CD4-positive, alpha-beta memory T cell (primary cell): ENCODE measurements at regions not wholly inside any gene's neighbourhood (a gene's known extent, or its start where the extent isn't known, plus 50 kb on each side); places are given as distances from the start of the nearest gene placed in this dataset.

ENCODE experiments used
- CTCF ChIA-PET: fragments of 350-600 bp; sonication (Branson Sonifier 250); formaldehyde crosslinking; loops from one replicate; lab custom pipeline; 2021; ENCODE audit warnings: inconsistent platforms; ENCODE audit not compliant: partially characterized antibody; lab: Charles Lee
- POLR2A ChIA-PET: fragments of 350-600 bp; sonication (Branson Sonifier 250); formaldehyde crosslinking; loops from one replicate; lab custom pipeline; 2021; ENCODE audit not compliant: partially characterized antibody; lab: Charles Lee
- DNase-seq, 5 donors: peaks; one replicate each; pipeline versions ENCODE4 v3.0.0 to v3.0.0-alpha.2; 2020 to 2022; ENCODE audit warnings: mixed read lengths in 1 of 5
- H3K27ac ChIP-seq: one replicate; pipeline ENCODE4 v1.7.0; 2013; ENCODE audit warnings: low read depth, low read length
- H3K27me3 ChIP-seq: 2 replicates; pipeline ENCODE4 v1.7.0; 2013; ENCODE audit warnings: mild to moderate bottlenecking, low read length, moderate library complexity; ENCODE audit not compliant: insufficient read depth
- H3K36me3 ChIP-seq: 2 replicates; pipeline ENCODE4 v1.7.0; 2013; ENCODE audit warnings: mild to moderate bottlenecking, low read length, moderate library complexity; ENCODE audit not compliant: insufficient read depth
- H3K4me1 ChIP-seq: 2 replicates; pipeline ENCODE4 v1.7.0; 2013; ENCODE audit warnings: mild to moderate bottlenecking, low read length, moderate library complexity; ENCODE audit not compliant: insufficient read depth
- H3K4me3 ChIP-seq, 2 donors: one replicate each; pipeline ENCODE4 v1.7.0; 2013; ENCODE audit warnings: low read length in 2 of 2, mild to moderate bottlenecking in 1 of 2
- H3K9me3 ChIP-seq, 2 donors: one replicate each; pipeline ENCODE4 v1.7.0; 2013; ENCODE audit warnings: low read length in 2 of 2, control low read depth in 1 of 2; ENCODE audit not compliant: control insufficient read depth in 1 of 2
- H3K27ac Mint-ChIP-seq, 7 donors: one replicate each; pipeline ENCODE4 v1.8.0; 2020 to 2021; ENCODE audit warnings: mixed read lengths in 7 of 7, mild to moderate bottlenecking in 6 of 7, inconsistent platforms in 3 of 7, moderate library complexity in 3 of 7
- H3K27me3 Mint-ChIP-seq, 2 donors: one replicate each; pipeline ENCODE4 v1.8.0; 2020 to 2021; ENCODE audit warnings: mixed read lengths in 2 of 2
- H3K36me3 Mint-ChIP-seq, 2 donors: one replicate each; pipeline ENCODE4 v1.8.0; 2020 to 2021; ENCODE audit warnings: mixed read lengths in 2 of 2, inconsistent platforms in 1 of 2, mild to moderate bottlenecking in 1 of 2
- H3K4me1 Mint-ChIP-seq, 4 donors: one replicate each; pipeline ENCODE4 v1.8.0; 2020 to 2021; ENCODE audit warnings: mixed read lengths in 4 of 4, mild to moderate bottlenecking in 1 of 4
- H3K4me3 Mint-ChIP-seq, 8 donors: one replicate each; pipeline ENCODE4 v1.8.0; 2020 to 2021; ENCODE audit warnings: mixed read lengths in 8 of 8, mild to moderate bottlenecking in 7 of 8, moderate library complexity in 6 of 8, inconsistent platforms in 3 of 8
- H3K9me3 Mint-ChIP-seq, 8 donors: one replicate each; pipeline ENCODE4 v1.8.0; 2020 to 2021; ENCODE audit warnings: mixed read lengths in 8 of 8, mild to moderate bottlenecking in 5 of 8, inconsistent platforms in 3 of 8, moderate library complexity in 1 of 8
- intact Hi-C: fragments of 100-400 bp; cut with micrococcal nuclease; formaldehyde crosslinking; loops from one replicate; pipeline ENCODE4 v1.15.1; 2023

DNA sequence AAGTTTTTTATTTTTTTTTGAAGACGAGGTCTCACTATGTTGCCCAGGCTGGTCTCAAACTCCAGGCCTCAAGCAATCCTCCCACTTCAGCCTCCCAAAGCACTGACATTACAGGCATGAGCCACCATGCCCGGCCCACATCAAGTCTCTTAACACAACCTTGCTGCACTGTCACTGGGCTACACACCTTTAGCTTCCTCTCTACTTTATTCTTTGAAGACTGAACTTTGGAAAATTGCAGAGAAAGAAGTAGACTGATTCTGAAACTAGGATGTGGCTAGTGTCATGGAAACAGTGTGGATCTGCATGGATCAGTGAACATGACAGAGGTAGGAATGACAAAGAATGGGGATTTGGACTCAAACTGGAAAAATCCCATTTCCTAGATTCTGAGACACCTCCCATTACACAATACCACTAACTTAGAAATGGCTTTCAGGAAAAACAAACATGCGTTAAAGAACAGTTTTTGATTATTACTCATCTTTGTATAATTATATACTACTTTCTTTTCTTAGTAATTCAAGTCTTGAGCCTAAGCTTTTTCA, 99.6 kb upstream of the SPON1 start:
- Mint-ChIP-seq H3K4me1 (peaks cover 18 to 37% (median 33%) of the 10 kb centered on the region in 4 donors), H3K9me3 (peaks cover 0 to 2% (median 0%) of the 10 kb centered on the region in 8 donors), H3K36me3 (no peaks in the 10 kb centered on the region), H3K4me3 (no peak overlapping the region), H3K27ac (no peak overlapping the region), H3K27me3 (no peaks in the 10 kb centered on the region)
- ChIA-PET CTCF (interaction anchor here (0.9 to 1.3 kb wide), 2 partner anchors 10 to 99 kb away, joined by 3 to 4 read pairs; partner anchors contain the start of gene SPON1), POLR2A (interaction anchor here (1.5 to 1.8 kb wide), 2 partner anchors 65 to 101 kb away, joined by 3 to 5 read pairs; partner anchors contain the start of gene SPON1)
- Histone ChIP-seq H3K27ac (no peak overlapping the region), H3K4me3 (no peak overlapping the region), H3K9me3 (no peaks in the 10 kb centered on the region), H3K36me3 (no peaks in the 10 kb centered on the region), H3K27me3 (no peaks in the 10 kb centered on the region), H3K4me1 (peaks cover 26% of the 10 kb centered on the region)
- DNase-seq, result no peak
- intact Hi-C loops, result loop anchor here (5.0 to 10.0 kb wide), 3 partner anchors 86 to 1032 kb away; partner anchors contain the start of genes CYP2R1 and FAR1

DNA sequence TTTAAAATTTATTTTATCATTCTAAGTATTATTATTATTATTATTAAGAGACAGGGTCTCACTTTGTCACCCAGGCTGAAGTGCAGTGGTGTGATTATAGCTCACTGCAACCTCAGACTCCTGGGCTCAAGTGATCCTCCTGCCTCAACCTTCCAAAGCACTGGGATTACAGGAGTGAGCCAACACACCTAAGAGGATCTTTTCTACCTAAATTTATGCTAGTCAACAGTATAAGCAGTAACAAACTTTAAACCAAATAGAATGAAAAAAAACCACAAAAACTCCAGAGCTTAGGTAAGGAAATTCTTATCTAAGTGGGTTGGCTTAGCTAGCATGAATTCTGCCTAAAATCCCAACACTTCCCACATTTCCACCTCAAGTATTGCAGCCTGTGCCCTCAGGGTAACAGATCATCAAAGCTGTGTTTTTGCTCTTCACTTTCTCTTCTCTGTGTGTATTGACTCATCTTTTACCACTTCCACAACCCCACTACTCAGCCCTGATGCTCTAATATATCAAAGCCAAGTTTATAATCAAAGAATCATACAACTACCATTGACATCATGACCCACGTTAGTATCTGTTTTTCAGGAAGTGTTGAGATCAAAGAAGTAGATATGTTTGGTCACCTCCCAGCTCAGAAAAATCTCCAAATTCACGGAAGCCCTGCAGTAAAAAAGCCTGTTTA, 93.7 kb upstream of the SPON1 start:
- peak; percentile 80 to 91 (median 84) for DNase-seq
- POLR2A ChIA-PET, result interaction anchor here (0.6 to 4.9 kb wide), 26 partner anchors 9 to 406 kb away, joined by 3 to 78 read pairs (median 4); partner anchors contain the start of genes BTBD10 and SPON1
- Mint-ChIP-seq H3K9me3 (peaks cover 0 to 4% (median 0%) of the 10 kb centered on the region in 8 donors), H3K36me3 (peaks cover 0 to 3% of the 10 kb centered on the region in 2 donors), H3K27me3 (no peaks in the 10 kb centered on the region), H3K4me3 (peak overlapping the region in 7 of 8 donors; percentile 1 to 56 (median 43)), H3K4me1 (peaks cover 30 to 49% (median 35%) of the 10 kb centered on the region in 4 donors), H3K27ac (peak overlapping the region; percentile 77 to 97 (median 96))
- Histone ChIP-seq H3K27me3 (no peaks in the 10 kb centered on the region), H3K4me1 (peaks cover 32% of the 10 kb centered on the region), H3K27ac (peak overlapping the region; percentile 55), H3K36me3 (no peaks in the 10 kb centered on the region), H3K4me3 (no peak overlapping the region), H3K9me3 (no peaks in the 10 kb centered on the region)
- CTCF ChIA-PET, result interaction anchor here (0.8 to 3.0 kb wide), 9 partner anchors 11 to 380 kb away, joined by 3 to 18 read pairs (median 3); no protein-coding TSS in a partner anchor
- intact Hi-C loops, result loop anchor here (1.0 to 10.0 kb wide), 5 partner anchors 9 to 1026 kb away; partner anchors contain the start of gene CYP2R1

DNA sequence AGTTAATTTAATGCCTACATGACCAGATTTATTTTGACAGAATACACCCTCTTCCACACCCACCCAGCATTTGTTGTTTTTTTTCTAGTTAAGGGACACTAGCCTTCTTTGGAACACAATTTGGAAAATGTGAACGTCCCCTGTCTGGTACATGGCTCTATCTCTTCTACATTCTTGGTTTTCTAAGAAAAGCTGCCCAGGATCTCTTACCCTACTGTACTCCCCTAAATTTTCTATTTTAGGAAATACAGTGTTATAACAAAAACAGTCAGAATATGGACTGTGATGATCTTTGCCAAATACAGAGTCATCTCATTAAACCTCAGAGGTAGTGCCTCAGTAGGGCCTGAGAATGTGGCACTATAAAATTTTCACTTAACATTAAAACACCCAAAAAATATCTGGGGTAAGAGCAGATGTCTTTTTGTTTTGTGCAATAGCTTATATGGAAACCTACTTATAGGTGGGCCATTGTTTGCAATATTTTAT, 93.1 kb upstream of the SPON1 start:
- no peak for DNase-seq
- CTCF ChIA-PET, result interaction anchor here (1.2 to 3.0 kb wide), 6 partner anchors 10 to 379 kb away, joined by 3 to 18 read pairs (median 5); no protein-coding TSS in a partner anchor
- H3K4me1 Mint-ChIP-seq, result peaks cover 30 to 51% (median 34%) of the 10 kb centered on the region in 4 donors
- Histone ChIP-seq H3K27me3 (no peaks in the 10 kb centered on the region), H3K9me3 (no peaks in the 10 kb centered on the region), H3K4me1 (peaks cover 32% of the 10 kb centered on the region), H3K36me3 (no peaks in the 10 kb centered on the region), H3K27ac (peak overlapping the region; percentile 55), H3K4me3 (no peak overlapping the region)
- POLR2A ChIA-PET, result interaction anchor here (0.7 to 4.9 kb wide), 23 partner anchors 9 to 406 kb away, joined by 3 to 78 read pairs (median 4); partner anchors contain the start of genes BTBD10 and SPON1
- H3K4me3 Mint-ChIP-seq, result peak overlapping the region in 7 of 8 donors; percentile 1 to 56 (median 43)
- H3K36me3 Mint-ChIP-seq, result peaks cover 0 to 3% of the 10 kb centered on the region in 2 donors
- peaks cover 0 to 4% (median 0%) of the 10 kb centered on the region in 8 donors for H3K9me3 Mint-ChIP-seq
- intact Hi-C loops, result loop anchor here (1.0 to 10.0 kb wide), 5 partner anchors 9 to 1025 kb away; partner anchors contain the start of gene CYP2R1
- peak overlapping the region; percentile 77 to 97 (median 96) for H3K27ac Mint-ChIP-seq
- no peaks in the 10 kb centered on the region for H3K27me3 Mint-ChIP-seq

DNA sequence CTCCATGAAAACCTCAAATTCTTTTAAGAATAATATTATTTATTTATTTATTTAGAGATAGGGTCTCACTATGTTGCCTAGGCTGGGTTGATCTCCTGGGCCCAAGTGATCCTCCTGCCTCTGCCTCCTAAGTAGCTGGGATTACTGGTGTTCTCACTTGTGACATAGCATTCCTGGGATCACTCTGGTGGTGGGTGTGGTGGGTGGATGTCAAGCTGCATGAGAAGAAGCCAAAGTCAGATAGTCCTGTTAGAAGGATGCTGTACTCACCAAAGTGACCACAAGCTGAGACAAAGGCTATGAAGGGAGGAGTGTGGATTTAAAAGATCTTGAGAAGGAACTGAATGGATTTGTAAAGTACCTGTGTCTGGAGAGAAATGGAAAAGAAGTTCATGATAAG, 87.9 kb upstream of the SPON1 start:
- POLR2A ChIA-PET, result interaction anchor here (1.0 to 1.8 kb wide), 3 partner anchors 13 to 67 kb away, joined by 3 to 6 read pairs (median 4); no protein-coding TSS in a partner anchor
- no peak overlapping the region for H3K4me3 ChIP-seq
- Mint-ChIP-seq H3K36me3 (peaks cover 0 to 3% of the 10 kb centered on the region in 2 donors), H3K4me1 (peaks cover 17 to 34% (median 18%) of the 10 kb centered on the region in 4 donors), H3K9me3 (peaks cover 0 to 4% (median 0%) of the 10 kb centered on the region in 8 donors), H3K27me3 (peaks cover 0 to 1% of the 10 kb centered on the region in 2 donors), H3K27ac (peak overlapping the region in 3 of 7 donors; percentile 2 to 78 (median 3)), H3K4me3 (no peak overlapping the region)
- H3K36me3 ChIP-seq, result no peaks in the 10 kb centered on the region
- H3K27ac ChIP-seq, result no peak overlapping the region
- DNase-seq, result no peak
- no peaks in the 10 kb centered on the region for H3K27me3 ChIP-seq
- no peaks in the 10 kb centered on the region for H3K9me3 ChIP-seq
- intact Hi-C loops, result no loop called here
- CTCF ChIA-PET, result interaction anchor here (1.3 to 2.6 kb wide), 3 partner anchors 68 to 82 kb away, joined by 3 to 8 read pairs (median 5); no protein-coding TSS in a partner anchor
- H3K4me1 ChIP-seq, result peaks cover 12% of the 10 kb centered on the region

DNA sequence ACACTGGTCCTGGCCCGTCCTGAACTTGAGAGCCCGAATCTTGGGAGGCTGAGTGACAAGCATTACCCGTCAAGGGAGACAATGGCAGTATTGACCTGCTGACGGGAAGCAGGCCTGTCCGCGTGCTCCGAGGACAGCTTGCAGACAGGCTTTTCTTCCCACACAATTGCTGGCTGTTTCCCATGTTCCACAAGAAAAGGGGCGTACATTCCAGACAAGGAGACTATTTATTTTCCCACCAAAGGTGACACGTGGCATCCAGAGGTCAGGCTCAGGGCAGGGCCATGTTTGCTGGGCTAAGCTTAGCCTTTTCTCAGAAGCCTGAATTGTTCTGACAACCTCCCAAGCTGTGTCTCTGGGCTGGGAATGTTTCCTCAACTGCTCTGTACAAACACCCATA, 86.9 kb upstream of the SPON1 start:
- DNase-seq, result no peak
- H3K27ac Mint-ChIP-seq, result no peak overlapping the region
- H3K27me3 ChIP-seq, result no peaks in the 10 kb centered on the region
- peaks cover 10 to 23% (median 12%) of the 10 kb centered on the region in 4 donors for H3K4me1 Mint-ChIP-seq
- ChIA-PET CTCF (no interaction called here), POLR2A (interaction anchor here (1.8 to 3.0 kb wide), 2 partner anchors 66 to 89 kb away, joined by 6 to 9 read pairs; no protein-coding TSS in a partner anchor)
- H3K27me3 Mint-ChIP-seq, result peaks cover 0 to 1% of the 10 kb centered on the region in 2 donors
- H3K4me3 Mint-ChIP-seq, result no peak overlapping the region
- H3K9me3 Mint-ChIP-seq, result peaks cover 0 to 4% (median 0%) of the 10 kb centered on the region in 8 donors
- no peaks in the 10 kb centered on the region for H3K36me3 ChIP-seq
- H3K9me3 ChIP-seq, result no peaks in the 10 kb centered on the region
- intact Hi-C loops, result no loop called here
- peaks cover 0 to under 1% of the 10 kb centered on the region in 2 donors for H3K36me3 Mint-ChIP-seq
- H3K4me3 ChIP-seq, result no peak overlapping the region
- H3K4me1 ChIP-seq, result peaks cover 2% of the 10 kb centered on the region
- H3K27ac ChIP-seq, result no peak overlapping the region

DNA sequence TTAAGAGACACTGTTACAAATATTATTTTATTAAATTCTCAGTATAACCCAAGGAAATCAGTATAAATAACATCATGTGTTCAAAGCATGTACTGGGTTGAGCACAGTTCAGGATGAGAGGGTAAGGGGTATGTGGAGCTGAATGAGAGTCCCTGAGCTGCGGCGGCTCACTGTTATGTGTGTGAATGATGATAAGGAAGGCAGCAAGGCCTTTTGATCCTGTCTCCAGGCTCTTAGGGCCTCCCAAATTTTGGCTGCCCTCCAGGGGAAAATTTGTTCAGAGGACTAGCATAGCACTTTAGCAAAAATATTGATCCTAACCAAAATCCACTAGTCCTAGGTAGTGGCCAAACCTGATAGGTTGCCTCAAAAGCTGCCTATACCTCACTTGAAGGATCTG, 86.1 kb upstream of the SPON1 start:
- Histone ChIP-seq H3K36me3 (no peaks in the 10 kb centered on the region), H3K27me3 (no peaks in the 10 kb centered on the region), H3K4me3 (no peak overlapping the region), H3K27ac (no peak overlapping the region), H3K4me1 (no peaks in the 10 kb centered on the region), H3K9me3 (no peaks in the 10 kb centered on the region)
- H3K27me3 Mint-ChIP-seq, result peaks cover 0 to 1% of the 10 kb centered on the region in 2 donors
- peak overlapping the region in 1 of 7 donors; percentile 8 for H3K27ac Mint-ChIP-seq
- H3K9me3 Mint-ChIP-seq, result peaks cover 0 to under 1% (median 0%) of the 10 kb centered on the region in 8 donors
- H3K4me3 Mint-ChIP-seq, result no peak overlapping the region
- DNase-seq, result no peak
- peaks cover 2 to 16% (median 5%) of the 10 kb centered on the region in 4 donors for H3K4me1 Mint-ChIP-seq
- intact Hi-C loops, result no loop called here
- H3K36me3 Mint-ChIP-seq, result no peaks in the 10 kb centered on the region
- POLR2A ChIA-PET, result interaction anchor here (3.0 kb wide), 1 partner anchor 88 kb away, joined by 9 read pairs; no protein-coding TSS in a partner anchor
- CTCF ChIA-PET, result no interaction called here
